DND-41 (cell line): ENCODE measurements at regions not wholly inside any gene's neighbourhood (a gene's known extent, or its start where the extent isn't known, plus 50 kb on each side); places are given as distances from the start of the nearest gene placed in this dataset.

ENCODE experiments used
- CTCF ChIP-seq: IDR thresholded peaks from 2 replicates; pipeline ENCODE4 v1.5.1; 2012; ENCODE audit warnings: borderline replicate concordance, low read length, moderate library complexity, mild to moderate bottlenecking; ENCODE audit not compliant: poor library complexity, severe bottlenecking; ENCODE audit errors: extremely low read depth
- EZH2 ChIP-seq: IDR thresholded peaks from 3 replicates; pipeline ENCODE4 v1.6.1; 2012; ENCODE audit warnings: borderline replicate concordance, low read depth, mild to moderate bottlenecking, moderate library complexity, low read length, inconsistent platforms; ENCODE audit not compliant: severe bottlenecking

- TF ChIP-seq CTCF (no peak), EZH2 (no peak)
Measured at GRCh38 chr14:31965071-31965734, 111.9 kb upstream of the ARHGAP5 start.
